ENCODE measurements at regions not wholly inside any gene's neighbourhood (a gene's known extent, or its start where the extent isn't known, plus 50 kb on each side); places are given as distances from the start of the nearest gene placed in this dataset.

GRCh38 chr2:173773076-173773475 lies 192.1 kb downstream of the SP3 start:
- DNase-seq (no peak), ATAC-seq (no peak)

DNA sequence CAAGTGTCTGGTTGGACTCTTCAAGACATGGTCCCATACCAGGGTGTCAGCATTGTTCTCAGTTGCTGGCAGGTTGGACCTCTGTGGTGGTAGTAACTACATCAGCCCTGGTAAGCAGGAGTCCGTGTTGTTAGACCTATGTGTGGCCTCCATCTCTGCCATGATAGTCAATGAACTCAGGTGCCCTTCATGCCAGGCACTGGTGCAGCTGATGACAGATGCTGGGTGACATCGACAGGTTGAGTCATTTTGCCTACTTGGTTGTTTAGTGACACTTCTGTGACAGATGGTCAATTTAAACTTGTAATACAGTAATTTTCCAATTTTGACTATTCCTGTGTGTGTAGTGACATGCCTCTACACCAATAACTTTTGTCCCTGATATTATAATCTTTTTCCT lies 189.7 kb downstream of the SP3 start:
- no peak for DNase-seq

GRCh38 chr2:173782681-173783080 lies 182.5 kb downstream of the SP3 start:
- DNase-seq (no peak), ATAC-seq (no peak)

More for the DNA sequence above, 189.7 kb downstream of the SP3 start:
- ATAC-seq, result no peak

DNA sequence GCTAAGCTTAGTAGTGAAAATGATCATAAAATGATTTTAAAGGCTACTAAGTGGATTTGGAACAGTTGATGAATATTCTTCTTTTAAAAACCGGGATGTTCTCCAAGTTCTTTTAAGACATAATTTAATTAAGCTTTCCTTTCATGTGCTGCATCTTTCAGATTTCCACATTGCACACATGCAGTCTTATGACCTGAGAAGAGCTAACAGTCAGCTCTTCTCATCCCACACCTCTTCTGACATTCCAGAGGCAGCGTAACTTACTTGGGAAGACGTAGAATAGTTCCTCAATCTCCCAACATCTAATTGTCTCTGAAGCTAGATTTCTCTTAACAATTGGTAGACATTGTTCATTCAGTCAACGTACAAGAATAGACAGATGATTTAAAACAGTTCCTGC lies 181.8 kb downstream of the SP3 start:
- ATAC-seq, result no peak
- no peak for DNase-seq

DNA sequence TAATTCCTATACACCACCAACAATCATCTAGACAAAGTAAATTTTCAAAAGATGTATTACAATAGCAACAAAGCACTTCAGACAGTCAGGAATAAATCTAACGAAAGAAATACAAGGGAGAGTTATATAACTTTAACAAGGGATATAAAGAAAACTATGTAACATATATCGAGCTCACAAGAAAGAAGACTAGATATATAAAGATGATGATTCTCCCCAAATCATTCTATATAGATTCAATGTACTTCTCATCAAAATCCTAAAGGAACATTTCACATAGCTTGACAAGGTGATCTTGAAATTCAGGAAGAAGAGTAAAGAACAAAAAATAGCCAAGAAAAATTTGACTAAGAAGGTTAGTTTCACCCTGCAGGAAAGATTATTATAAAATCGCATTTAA lies 179.4 kb downstream of the SP3 start:
- DNase-seq, result no peak
- no peak for ATAC-seq

DNA sequence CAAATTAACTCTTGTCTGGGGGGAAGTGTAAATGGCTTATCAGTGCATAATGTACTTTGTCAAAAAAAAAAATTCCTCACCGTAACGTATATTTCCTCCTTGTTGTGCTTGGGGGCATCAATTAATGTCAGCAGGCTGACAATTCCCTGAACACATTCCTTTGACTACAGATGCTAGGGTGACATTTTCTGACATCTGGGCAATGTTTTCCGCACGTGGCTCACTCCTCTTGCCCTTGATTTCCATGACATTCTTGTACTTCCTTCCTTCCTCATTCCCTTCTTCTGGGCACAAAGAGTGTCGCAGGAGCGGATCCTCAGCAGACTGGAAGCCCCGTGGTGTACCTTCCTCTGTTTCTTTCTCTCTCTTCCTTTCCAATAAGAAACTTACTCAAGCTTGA lies 173.7 kb downstream of the SP3 start:
- no peak for DNase-seq
- no peak for ATAC-seq

DNA sequence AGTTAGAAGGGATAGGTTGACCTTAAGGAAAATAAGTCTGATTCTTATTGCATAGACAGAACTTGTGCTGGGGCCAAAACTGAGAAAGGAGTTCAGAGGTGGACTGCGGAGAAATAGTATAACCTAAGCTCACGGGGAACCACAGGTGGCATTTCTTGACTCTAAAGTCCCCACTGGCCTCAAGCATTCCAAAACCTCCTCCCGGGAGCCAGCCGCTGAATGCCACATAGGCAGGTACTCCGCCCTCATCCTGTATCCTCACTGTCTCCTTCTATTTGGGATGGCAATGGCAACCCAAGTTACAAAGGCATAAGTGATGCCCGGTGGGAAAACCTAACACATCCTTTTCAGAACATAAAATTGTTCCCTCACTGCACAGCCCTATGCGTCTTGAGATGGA lies 173.0 kb downstream of the SP3 start:
- DNase-seq, result no peak
- no peak for ATAC-seq

GRCh38 chr2:173792741-173793140 lies 172.4 kb downstream of the SP3 start:
- ATAC-seq, result no peak
- DNase-seq, result no peak

DNA sequence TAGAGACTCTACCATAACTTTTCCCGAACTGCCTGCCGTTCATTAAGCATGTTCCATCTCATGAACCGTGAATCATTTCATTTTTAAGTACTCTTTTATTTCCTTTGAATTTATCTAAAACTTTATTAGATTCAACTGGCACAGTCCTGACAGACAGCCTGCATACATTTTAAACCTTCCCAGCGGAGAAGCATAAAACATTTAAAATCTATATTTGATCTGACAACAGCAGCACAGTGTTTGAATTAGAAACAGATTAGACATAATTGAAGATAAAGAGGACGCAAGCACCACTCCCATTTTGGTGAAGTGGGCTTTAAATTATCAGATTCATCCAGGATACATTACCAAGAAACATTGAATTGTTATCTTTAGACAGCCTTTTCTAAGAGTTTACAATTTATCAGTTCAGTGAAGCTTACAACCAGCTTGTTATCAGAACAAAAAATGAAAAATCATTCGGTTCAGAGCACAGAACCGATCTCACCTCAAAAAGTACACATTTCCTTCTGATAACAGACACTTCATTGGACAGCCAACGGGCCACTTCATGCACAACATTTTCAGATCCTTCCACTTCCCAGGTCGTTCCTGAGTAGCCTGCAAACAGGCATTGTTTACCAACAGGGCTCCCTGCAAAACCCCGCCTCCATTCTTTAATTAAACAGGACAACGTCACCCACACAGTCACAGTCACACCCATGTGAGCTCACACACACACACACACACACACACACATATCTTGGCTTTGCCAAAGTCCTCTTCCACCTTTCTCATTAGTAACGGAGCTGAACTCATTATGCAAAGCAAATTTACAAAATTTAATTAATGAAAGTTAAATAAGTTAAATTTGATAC lies 171.2 kb downstream of the SP3 start:
- DNase-seq, result no peak
- ATAC-seq, result no peak

GRCh38 chr2:173797586-173798263 lies 167.4 kb downstream of the SP3 start:
- ATAC-seq, result no peak
- no peak for DNase-seq

DNA sequence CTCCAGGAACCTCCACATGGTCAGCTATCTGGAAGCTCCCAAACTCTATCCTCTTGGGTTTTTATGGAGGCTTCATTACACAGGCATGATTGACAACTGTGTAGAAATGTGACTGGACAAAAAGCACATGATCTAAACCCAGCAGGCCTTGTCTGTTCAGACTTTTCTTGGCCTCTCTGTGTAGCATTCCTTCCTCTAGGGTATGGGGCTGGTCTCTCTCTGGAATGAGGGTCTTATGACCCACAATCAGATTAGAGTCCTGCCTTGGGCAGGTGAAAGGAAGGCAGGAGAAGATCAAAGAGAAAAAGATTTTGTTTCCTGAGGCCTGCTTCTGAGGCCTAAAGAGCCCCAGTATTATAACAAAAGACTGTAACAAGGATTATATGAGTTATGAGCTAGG lies 162.7 kb downstream of the SP3 start:
- DNase-seq (no peak), ATAC-seq (no peak)

DNA sequence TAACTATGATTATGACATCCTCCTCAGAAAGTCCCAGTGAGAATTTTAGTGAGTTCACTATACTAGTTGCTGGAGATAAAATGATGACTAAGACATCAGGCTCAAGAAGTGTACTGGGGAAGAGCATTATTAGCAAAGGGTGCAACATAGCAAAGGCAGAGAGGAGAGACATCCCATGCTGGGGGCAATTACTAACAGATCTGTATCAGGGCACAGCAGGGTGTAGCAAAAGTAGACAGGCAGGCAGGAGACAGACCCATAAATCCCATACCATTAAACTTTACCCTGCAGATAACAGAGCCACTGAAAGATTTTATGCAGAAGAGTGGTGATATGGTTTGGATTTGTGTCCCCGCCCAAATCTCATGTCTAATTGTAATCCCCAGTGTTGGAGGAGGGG lies 161.7 kb downstream of the SP3 start:
- DNase-seq, result no peak
- no peak for ATAC-seq

DNA sequence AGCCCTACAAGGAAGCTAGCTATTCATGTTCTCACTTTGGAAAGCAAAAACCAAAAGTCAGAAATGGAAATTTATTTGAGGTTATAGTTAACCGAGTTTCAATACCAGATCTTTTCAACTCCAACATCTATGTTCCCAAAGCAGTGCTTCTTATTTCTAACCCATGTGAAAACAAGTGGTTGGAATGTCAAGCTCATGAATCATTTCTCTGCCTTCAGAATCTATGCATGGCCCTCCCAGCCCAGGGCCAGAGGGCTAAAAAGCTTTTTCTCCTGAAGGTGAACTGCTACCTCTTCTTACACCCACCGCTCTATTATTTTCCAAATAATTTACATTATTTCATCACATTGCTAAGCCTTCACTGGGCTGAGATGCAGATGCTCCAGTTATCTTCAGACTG lies 158.4 kb downstream of the SP3 start:
- ATAC-seq, result no peak
- DNase-seq, result no peak

- DNase-seq, result no peak
- no peak for ATAC-seq
Measured at GRCh38 chr2:173808718-173809117, 156.5 kb downstream of the SP3 start.

GRCh38 chr2:173812321-173812720 lies 152.9 kb downstream of the SP3 start:
- DNase-seq (no peak), ATAC-seq (no peak)

DNA sequence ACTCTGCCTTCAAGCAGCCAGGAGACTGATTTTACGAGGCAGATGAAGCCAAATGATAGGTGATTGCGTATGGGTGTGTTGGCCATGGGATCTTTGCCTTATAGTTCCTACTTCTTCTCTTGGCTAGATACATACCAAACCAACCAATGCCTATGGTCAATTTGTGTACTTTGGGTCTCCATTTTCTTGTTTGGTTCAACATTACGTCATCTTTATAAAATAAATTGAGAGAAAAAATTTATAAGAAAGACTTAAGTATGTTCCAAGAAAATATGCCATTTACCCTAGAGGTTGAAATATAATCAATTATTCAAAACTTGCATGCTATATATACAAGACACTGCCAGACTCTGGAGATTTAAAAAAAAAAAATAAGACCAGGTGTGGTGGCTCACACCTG lies 150.9 kb downstream of the SP3 start:
- ATAC-seq (no peak), DNase-seq (no peak)

DNA sequence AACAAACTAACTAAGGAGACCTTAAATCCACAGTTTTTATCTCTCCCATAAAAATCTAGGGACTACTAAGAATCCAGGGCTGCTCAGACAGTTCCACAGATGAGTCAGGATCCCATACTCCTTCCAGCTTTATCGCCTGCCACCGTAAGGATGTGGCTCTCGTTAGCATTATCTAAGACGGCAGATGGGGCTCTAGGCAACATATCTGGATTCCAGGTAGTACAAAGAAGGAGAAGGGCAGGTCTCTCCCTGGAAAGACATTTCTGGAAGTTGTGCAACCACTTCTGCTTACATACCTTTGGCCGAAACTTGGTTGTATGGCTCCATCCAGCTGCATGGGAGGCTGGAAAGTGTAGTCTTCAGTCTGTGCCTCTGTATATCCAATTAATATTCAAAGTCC lies 149.4 kb downstream of the SP3 start:
- no peak for DNase-seq
- no peak for ATAC-seq

DNA sequence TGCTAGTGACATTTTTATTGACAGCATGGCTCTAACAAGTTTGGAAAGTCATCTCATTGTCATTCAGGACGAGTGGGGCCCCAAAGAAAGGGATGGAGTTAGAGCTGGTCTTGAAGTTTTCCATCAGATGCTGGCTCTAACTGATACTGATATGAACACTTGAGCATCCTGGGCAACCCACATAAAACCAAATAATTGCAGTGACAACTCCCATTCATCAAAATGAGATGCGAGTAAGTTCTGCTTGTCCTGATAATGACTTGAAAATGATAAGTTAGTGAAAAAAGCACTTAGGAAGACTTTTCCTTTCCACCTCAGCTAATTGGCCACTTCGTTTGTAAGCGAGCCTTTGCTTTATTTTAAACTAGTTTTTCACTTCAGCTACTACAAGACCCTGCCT lies 147.6 kb downstream of the SP3 start:
- DNase-seq (no peak), ATAC-seq (no peak)

DNA sequence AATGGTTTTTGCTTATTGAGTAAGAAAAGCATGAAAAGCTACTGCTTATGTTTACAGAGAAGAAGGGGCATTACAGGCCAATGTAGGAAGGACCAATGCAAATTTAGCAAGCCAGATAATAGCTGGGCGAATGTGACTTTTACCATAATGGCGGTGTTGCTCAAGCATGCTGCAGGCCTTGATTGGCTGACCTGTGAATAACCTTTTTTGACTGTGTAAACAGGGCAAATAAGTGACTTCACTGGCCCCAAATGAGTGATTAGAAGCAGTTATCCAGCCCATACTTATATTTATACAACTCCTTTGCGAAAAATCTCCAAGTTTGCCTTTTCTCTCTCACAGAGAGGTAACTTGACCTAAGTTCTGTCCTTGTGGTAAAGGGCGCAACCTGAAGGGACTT lies 146.9 kb downstream of the SP3 start:
- DNase-seq, result no peak
- no peak for ATAC-seq

DNA sequence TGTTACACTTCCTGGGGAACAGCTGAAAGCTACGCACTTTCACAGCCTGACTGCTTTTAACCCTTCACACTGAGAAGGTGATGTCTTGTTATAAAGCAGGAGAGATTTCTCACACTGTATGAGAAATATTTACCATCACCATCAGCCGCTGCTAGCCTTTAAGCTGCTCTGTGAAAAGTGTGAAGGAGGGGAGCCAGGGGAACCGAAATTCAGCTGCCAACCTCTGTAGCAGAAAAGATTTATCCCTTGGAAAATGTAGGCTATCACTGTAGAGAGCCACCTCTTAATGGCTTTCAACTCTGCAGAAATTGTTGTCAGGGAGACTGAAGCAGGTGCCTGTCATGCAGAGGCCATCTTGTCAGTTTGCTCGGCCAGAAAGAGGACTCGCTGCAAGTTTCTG lies 145.3 kb downstream of the SP3 start:
- DNase-seq, result no peak
- no peak for ATAC-seq

- DNase-seq, result no peak
- ATAC-seq, result no peak
Measured at GRCh38 chr2:173821451-173821850, 143.7 kb downstream of the SP3 start.

- ATAC-seq, result no peak
Measured at GRCh38 chr2:173822889-173823542, 142.2 kb downstream of the SP3 start.

GRCh38 chr2:173823543-173823939 lies 141.6 kb downstream of the SP3 start:
- no peak for ATAC-seq
- DNase-seq, result no peak

More at GRCh38 chr2:173822889-173823542, 142.2 kb downstream of the SP3 start:
- DNase-seq, result no peak

Measured in stimulated activated naive CD8-positive, alpha-beta T cell treated with anti-CD3 and anti-CD28 coated beads, Interleukin-15, Interleukin-2, amounts not matched to agents 100 U/mL and 50 U/mL, for 24 hours (primary cell).